Fibroblast of skin of right biceps (primary cell): ENCODE measurements at regions not wholly inside any gene's neighbourhood (a gene's known extent, or its start where the extent isn't known, plus 50 kb on each side); places are given as distances from the start of the nearest gene placed in this dataset.

Source experiments
- DNase-seq: peaks from one replicate; pipeline ENCODE4 v3.0.0-alpha.2; 2013

- no peak for DNase-seq
These were observed 71.1 kb downstream of the TMEM114 start for GRCh38 chr16:8519179-8519578.

GRCh38 chr16:8517280-8517679, 73.0 kb downstream of the TMEM114 start:
- no peak for DNase-seq

GRCh38 chr16:8516471-8516870, 73.8 kb downstream of the TMEM114 start:
- DNase-seq: no peak

GRCh38 chr16:8512941-8513624, 77.2 kb downstream of the TMEM114 start:
- no peak for DNase-seq

GRCh38 chr16:8511464-8511863, 78.8 kb downstream of the TMEM114 start:
- DNase-seq: no peak

- no peak for DNase-seq
These were observed 80.2 kb downstream of the TMEM114 start for GRCh38 chr16:8510160-8510559.

- DNase-seq: no peak
These were observed 84.9 kb downstream of the TMEM114 start for GRCh38 chr16:8505327-8505991.

GRCh38 chr16:8502446-8502845, 87.9 kb downstream of the TMEM114 start:
- no peak for DNase-seq

GRCh38 chr16:8500351-8500750, 90.0 kb downstream of the TMEM114 start:
- DNase-seq: no peak

GRCh38 chr16:8496364-8496763, 93.9 kb downstream of the TMEM114 start:
- no peak for DNase-seq

GRCh38 chr16:8493972-8494371, 96.3 kb downstream of the TMEM114 start:
- DNase-seq: no peak

- no peak for DNase-seq
These were observed 97.6 kb downstream of the TMEM114 start for GRCh38 chr16:8492690-8493089.

- no peak for DNase-seq
These were observed 100.7 kb downstream of the TMEM114 start for GRCh38 chr16:8489580-8489979.

- DNase-seq: no peak
These were observed 103.3 kb downstream of the TMEM114 start for GRCh38 chr16:8486985-8487384.

GRCh38 chr16:8483396-8483795, 106.9 kb downstream of the TMEM114 start:
- no peak for DNase-seq

GRCh38 chr16:8481810-8482209, 108.5 kb downstream of the TMEM114 start:
- DNase-seq: no peak

GRCh38 chr16:8476824-8477223, 113.5 kb downstream of the TMEM114 start:
- no peak for DNase-seq

GRCh38 chr16:8474587-8474986, 115.7 kb downstream of the TMEM114 start:
- no peak for DNase-seq

GRCh38 chr16:8469102-8469778, 121.1 kb downstream of the TMEM114 start:
- no peak for DNase-seq

- DNase-seq: no peak
These were observed 125.3 kb downstream of the TMEM114 start for GRCh38 chr16:8464979-8465378.

- DNase-seq: no peak
These were observed 131.1 kb downstream of the TMEM114 start for GRCh38 chr16:8459085-8459733.

GRCh38 chr16:8458481-8459046, 131.7 kb downstream of the TMEM114 start:
- DNase-seq: no peak

GRCh38 chr16:8453359-8453758, 137.0 kb downstream of the TMEM114 start:
- no peak for DNase-seq
